ENCODE measurements at regions not wholly inside any gene's neighbourhood (a gene's known extent, or its start where the extent isn't known, plus 50 kb on each side); places are given as distances from the start of the nearest gene placed in this dataset.

- DNase-seq (ENCODE audit: low read depth), result no peak
Measured at GRCh38 chr17:77872714-77873499, 85.6 kb upstream of the TNRC6C start.

DNA sequence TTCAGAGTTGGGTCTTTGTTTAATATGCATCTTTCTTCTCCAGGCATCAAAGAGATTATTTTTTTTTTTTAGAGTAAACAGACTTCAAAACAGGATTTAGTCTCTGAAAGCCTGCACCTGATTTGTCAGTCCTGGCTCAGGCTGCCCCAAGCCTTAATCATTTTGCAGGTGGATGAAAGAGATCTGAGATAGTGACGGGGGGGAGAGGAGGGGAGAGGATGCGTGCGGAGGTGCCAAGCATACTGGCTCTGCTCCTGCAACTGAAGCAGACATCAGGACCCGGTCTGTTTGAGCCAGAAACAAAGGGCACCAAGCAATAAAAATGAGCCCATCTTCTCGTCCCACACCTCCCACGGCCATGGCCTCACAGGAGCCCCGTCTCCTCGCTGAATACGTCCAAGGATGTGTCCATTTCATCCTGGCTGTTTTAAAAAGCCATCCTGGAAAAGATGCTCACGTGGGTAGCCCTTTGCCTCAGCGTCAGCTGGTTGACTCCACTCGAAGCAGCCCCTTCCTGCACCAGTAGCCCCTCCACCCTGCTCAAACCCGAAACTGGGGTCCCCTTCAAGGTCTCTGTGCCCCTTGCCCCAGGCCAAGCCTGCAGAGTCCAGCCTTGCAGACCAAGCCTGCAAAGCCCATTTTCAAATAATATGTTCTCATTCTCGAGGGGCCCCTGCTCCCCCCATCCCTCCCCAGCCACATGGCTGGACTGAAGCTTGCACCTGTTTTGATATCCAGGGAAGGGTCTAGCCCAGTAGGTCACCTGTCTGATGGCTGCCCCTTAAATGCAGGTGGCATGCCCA, 84.8 kb upstream of the TNRC6C start:
- no peak for DNase-seq (ENCODE audit: low read depth)

- DNase-seq (ENCODE audit: low read depth), result no peak
Measured at GRCh38 chr17:77874303-77875050, 84.0 kb upstream of the TNRC6C start.

DNA sequence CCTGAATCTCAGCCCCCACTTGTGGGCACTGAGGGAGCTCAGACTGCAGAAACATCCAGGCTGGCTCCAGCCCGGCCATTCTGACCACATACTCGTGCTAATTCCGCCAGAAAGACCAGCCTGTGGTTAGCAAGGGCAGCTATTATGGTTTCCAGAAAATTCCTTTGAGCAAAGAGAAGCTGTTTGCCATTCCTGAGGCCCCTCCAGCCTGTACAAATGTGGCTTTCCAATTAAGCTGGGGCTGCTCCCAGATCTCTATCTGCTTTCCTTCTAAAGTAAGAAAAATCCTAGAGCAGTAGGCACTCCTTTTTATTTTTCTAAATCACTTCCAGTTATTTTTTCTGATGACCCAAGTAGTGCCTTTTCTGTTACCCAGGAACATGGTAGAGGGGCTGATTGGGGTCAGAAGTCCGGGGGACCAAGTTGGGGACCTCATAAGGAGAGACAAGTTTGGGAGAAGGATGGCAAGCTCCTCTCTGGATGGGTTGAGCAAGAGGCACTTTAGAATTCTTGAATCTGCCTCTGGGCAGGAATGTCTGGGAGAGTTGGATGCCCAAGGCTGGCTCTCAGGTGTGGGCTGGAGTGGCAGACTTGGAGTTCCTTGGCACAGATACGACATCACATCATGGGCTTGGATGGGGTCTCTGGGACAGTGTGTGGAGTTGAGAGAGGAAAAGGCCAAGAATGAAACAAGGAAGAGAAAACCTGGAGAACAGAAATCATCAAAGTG, 83.3 kb upstream of the TNRC6C start:
- no peak for DNase-seq (ENCODE audit: low read depth)

GRCh38 chr17:77875881-77876509, 82.5 kb upstream of the TNRC6C start:
- no peak for DNase-seq (ENCODE audit: low read depth)

- no peak for DNase-seq (ENCODE audit: low read depth)
Measured at GRCh38 chr17:77877036-77877435, 81.5 kb upstream of the TNRC6C start.

DNA sequence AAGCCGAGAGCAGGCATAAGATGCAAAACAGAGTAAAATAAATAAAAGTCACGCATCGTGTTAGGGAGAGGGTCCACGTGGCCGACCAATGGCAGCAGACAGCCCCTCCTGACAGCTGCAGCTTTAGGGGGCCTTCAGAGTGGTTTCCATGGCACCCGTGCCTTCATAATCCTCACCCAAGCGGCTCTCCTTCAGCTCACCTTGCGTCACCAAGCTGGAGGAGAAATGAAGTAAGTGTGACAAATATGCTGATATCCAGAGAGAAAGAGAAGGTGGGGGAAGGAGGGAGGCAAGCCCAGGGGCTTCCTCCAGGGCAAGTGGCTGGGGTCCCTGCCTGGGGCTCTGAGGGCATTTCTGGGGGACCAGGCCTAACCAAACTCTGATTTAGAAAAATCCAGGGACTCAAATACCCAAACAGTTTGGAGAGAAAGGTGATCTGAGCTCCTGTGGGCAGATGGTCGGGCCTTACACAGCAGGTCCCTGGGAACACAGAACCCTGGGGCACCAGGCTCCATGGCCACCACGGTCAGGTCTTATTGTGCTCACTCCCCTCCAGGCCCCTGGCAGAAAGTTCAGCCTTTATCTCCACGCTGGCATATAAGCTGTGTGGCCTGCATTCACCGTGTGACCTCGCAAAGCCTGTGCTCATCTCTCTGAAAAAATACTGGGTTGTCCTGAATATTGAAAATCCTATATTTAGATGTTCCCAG, 80.7 kb upstream of the TNRC6C start:
- DNase-seq (ENCODE audit: low read depth), result no peak

- no peak for DNase-seq (ENCODE audit: low read depth)
Measured at GRCh38 chr17:77879226-77879895, 79.1 kb upstream of the TNRC6C start.

- DNase-seq (ENCODE audit: low read depth), result no peak
Measured at GRCh38 chr17:77879896-77880280, 78.6 kb upstream of the TNRC6C start.

- DNase-seq (ENCODE audit: low read depth), result no peak
Measured at GRCh38 chr17:77880711-77881450, 77.6 kb upstream of the TNRC6C start.

- DNase-seq (ENCODE audit: low read depth), result no peak
Measured at GRCh38 chr17:77881545-77881944, 77.0 kb upstream of the TNRC6C start.

DNA sequence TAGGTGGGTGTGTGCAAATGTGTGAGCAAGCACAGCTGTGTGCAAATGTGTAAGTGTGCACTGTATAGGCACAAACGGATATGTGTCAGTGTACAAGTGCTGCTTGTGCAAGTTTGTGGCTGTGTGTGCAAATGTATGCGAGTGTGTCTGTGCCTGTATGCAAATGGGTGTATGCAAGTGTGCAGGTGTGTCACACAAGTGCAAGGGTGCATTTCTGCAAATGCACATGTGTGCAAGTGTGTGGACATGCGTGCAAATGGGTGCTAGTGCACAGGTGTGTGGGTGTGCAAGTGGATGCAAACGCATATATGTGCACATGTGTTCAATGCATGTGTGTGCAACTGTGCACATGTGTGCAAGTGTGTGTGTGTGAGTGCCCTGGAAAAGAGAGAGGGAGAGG, 76.5 kb upstream of the TNRC6C start:
- DNase-seq (ENCODE audit: low read depth), result no peak

DNA sequence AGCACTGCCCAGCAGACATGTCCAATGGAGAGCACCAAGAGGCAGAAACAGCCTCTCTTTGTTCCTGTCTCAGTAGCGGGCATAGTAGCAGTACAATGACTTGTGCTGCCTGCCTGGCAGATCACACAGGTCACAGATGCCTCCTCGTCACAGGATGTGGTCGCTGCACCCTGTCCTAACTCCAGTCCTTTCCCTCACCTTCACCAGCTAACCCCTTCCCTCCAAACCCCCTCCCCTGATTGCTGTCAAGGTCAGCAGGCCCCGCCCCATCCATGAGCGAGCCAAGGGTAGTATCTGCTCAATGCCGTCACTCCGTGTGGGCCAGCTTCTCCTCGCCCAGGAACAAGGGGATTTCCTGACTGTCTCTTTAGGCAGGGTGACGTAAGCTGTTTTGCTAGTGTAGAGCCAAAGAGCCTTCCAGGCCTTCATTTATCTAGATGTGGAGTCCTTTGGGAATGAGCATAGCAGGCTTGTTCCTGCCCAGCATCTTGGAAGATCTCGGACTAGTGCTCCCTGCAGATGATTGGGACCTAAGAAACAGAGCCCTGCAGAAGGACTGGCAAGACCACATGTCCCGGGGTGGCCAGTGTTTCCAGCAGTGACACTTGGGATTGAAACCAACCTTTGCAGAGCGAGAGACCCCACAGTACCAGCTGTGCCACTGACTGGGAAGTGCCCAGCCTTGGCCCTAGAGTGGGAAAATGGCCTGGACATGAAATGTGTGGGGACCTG, 75.9 kb upstream of the TNRC6C start:
- no peak for DNase-seq (ENCODE audit: low read depth)

DNA sequence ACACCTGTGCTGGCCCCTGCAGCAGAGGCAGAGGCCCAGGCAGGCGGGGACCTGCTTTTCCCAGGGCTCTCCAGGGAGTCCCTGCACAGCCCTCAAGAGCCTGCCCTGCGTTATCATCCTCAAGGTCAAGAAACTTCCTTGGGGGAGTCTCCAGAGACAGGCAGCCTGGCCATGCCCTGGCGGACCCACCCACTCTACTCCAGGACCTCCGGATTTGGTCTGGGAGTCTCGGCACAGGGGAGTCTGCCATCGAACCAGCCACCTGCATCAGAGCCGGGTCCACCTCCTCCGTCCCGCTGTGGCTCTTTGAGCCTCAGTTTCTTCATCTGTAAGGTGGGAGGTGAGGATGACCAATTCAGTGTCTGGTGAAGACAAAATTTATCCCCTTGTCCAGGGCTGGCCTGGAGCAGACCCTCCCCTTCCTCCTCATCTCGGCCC, 75.3 kb upstream of the TNRC6C start:
- DNase-seq (ENCODE audit: low read depth), result no peak

- DNase-seq (ENCODE audit: low read depth), result no peak
Measured at GRCh38 chr17:77884019-77884418, 74.5 kb upstream of the TNRC6C start.

DNA sequence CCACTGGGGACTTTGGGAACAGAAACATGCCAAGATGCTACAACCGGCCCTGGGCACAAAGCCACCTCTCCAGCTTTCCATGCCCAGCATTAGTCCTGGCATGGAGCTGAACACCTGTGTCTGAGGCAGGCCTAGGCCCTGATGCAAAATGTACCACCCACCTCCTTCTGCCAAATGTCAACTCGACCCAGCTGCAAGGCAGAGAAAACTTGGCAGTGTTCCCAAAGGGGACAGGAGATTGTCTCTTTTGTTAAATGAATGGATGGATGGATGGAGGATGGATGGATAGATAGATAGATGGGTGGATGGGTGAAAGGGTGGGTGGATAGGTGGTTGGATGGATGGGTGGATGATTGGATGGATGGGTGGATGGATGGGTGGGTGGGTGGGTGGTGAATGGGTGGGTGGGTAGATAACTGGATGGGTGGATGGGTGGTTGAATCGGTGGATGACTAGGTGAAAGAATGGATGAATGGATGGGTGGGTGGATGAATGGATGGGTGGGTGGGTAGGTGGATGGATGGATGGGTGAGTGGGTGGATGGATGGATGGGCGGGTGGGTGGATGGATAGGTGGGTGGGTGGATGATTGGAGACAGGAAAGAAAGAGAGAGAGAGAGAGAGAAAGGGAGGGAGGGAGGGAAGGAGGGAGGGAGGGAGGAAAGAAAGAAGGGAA, 73.4 kb upstream of the TNRC6C start:
- no peak for DNase-seq (ENCODE audit: low read depth)

DNA sequence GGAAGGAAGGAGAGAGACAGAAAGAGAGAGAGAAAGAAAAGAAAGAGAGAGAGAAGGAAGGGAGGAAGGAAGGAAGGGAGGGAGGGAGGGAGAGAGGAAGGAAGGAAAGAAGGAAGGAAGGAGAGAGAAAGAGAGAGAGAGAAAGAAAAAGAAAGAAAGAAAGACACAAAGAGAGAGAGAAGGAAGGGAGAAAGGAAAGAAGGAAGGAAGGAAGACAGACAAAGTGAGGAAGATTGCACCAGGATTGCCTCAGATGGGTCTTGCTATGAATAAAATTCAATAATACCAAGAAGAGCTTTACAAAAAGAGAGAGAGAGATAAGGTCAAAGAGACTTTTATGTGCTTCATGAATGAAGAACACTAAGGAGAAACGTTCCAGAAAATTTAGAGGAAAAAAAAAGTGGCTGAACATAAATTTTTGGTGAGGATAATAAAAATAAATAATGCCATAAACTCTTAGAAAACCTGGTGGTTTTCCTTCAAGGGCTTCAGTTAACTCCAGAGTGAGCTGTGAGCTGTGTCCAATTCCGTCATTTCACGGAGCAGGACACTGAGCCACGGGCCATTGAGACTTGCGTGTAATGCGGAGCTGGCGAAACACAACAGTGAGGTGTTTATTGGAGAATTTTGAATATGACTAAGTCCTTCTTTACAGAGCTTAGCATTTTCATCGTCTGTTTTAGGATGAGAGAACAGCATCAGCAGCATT, 72.7 kb upstream of the TNRC6C start:
- DNase-seq (ENCODE audit: low read depth), result no peak

GRCh38 chr17:77886387-77886728, 72.1 kb upstream of the TNRC6C start:
- DNase-seq (ENCODE audit: low read depth), result no peak
